H9 (cell line): ENCODE measurements at regions not wholly inside any gene's neighbourhood (a gene's known extent, or its start where the extent isn't known, plus 50 kb on each side); places are given as distances from the start of the nearest gene placed in this dataset.

Source experiments
- DNase-seq: peaks from one replicate; pipeline ENCODE4 v3.0.0-alpha.2; 2017
- H2AFZ ChIP-seq: one replicate; pipeline ENCODE4 v1.6.1; 2013; ENCODE audit warnings: mild to moderate bottlenecking, low read length, control low read depth, moderate library complexity
- H2AK5ac ChIP-seq: 2 replicates; pipeline ENCODE4 v1.6.1; 2013; ENCODE audit warnings: low read length, control low read depth, mixed read lengths; ENCODE audit not compliant: insufficient read length
- H2BK120ac ChIP-seq: one replicate; pipeline ENCODE4 v1.6.1; 2013; ENCODE audit warnings: low read depth, mild to moderate bottlenecking, low read length, control low read depth, inconsistent platforms; ENCODE audit not compliant: poor library complexity, severe bottlenecking
- H2BK12ac ChIP-seq: 2 replicates; pipeline ENCODE4 v1.6.1; 2013; ENCODE audit warnings: low read length, control low read depth, mixed read lengths, low read depth; ENCODE audit not compliant: insufficient read length
- H2BK15ac ChIP-seq: 2 replicates; pipeline ENCODE4 v1.6.1; 2013; ENCODE audit warnings: low read depth, low read length, control low read depth
- H2BK20ac ChIP-seq: one replicate; pipeline ENCODE4 v1.6.1; 2013; ENCODE audit warnings: low read depth, mild to moderate bottlenecking, low read length, control low read depth, inconsistent platforms; ENCODE audit not compliant: poor library complexity, severe bottlenecking
- H2BK5ac ChIP-seq: 2 replicates; pipeline ENCODE4 v1.6.1; 2013; ENCODE audit warnings: low read length, control low read depth, mixed read lengths; ENCODE audit not compliant: insufficient read length
- H3K14ac ChIP-seq: 2 replicates; pipeline ENCODE4 v1.6.1; 2013; ENCODE audit warnings: low read length, control low read depth; ENCODE audit not compliant: insufficient read depth
- H3K18ac ChIP-seq: 2 replicates; pipeline ENCODE4 v1.6.1; 2013; ENCODE audit warnings: low read depth, mild to moderate bottlenecking, mixed read lengths, low read length, control low read depth; ENCODE audit not compliant: insufficient read length
- H3K23ac ChIP-seq: 2 replicates; pipeline ENCODE4 v1.6.1; 2013; ENCODE audit warnings: low read length, control low read depth, mixed read lengths, low read depth; ENCODE audit not compliant: insufficient read length
- H3K23me2 ChIP-seq: 2 replicates; pipeline ENCODE4 v1.6.1; 2013; ENCODE audit warnings: low read depth, mild to moderate bottlenecking, mixed read lengths, low read length, control low read depth; ENCODE audit not compliant: insufficient read length, poor library complexity, severe bottlenecking
- H3K27ac ChIP-seq: 2 replicates; pipeline ENCODE4 v1.5.1; 2013; ENCODE audit warnings: low read length, control low read depth, mixed read lengths, low read depth; ENCODE audit not compliant: insufficient read length
- H3K27me3 ChIP-seq: 2 replicates; pipeline ENCODE4 v1.6.1; 2013; ENCODE audit warnings: low read length, control low read depth, inconsistent platforms; ENCODE audit not compliant: insufficient read depth
- H3K4ac ChIP-seq: 2 replicates; pipeline ENCODE4 v1.6.1; 2013; ENCODE audit warnings: low read depth, mild to moderate bottlenecking, control low read depth, inconsistent platforms, low read length, moderate library complexity
- H3K4me1 ChIP-seq: 2 replicates; pipeline ENCODE4 v1.6.1; 2013; ENCODE audit warnings: low read length, control low read depth, inconsistent platforms; ENCODE audit not compliant: insufficient read depth
- H3K4me2 ChIP-seq: 2 replicates; pipeline ENCODE4 v1.6.1; 2013; ENCODE audit warnings: low read length, control low read depth, mixed read lengths; ENCODE audit not compliant: insufficient read length, insufficient read depth
- H3K56ac ChIP-seq: 2 replicates; pipeline ENCODE4 v1.6.1; 2013; ENCODE audit warnings: low read depth, mild to moderate bottlenecking, mixed read lengths, low read length, control low read depth; ENCODE audit not compliant: insufficient read length
- H3K79me1 ChIP-seq: 2 replicates; pipeline ENCODE4 v1.6.1; 2013; ENCODE audit warnings: low read depth, mild to moderate bottlenecking, moderate library complexity, low read length, control low read depth, inconsistent platforms; ENCODE audit not compliant: insufficient read depth, poor library complexity, severe bottlenecking
- H3K79me2 ChIP-seq: 2 replicates; pipeline ENCODE4 v1.6.1; 2013; ENCODE audit warnings: low read length, control low read depth, inconsistent platforms; ENCODE audit not compliant: insufficient read depth
- H3K9ac ChIP-seq: 2 replicates; pipeline ENCODE4 v1.6.1; 2013; ENCODE audit warnings: low read length, control low read depth, mixed read lengths; ENCODE audit not compliant: insufficient read length; ENCODE audit errors: extremely low read depth
- H3K9me3 ChIP-seq: one replicate; pipeline ENCODE4 v1.6.1; 2013; ENCODE audit warnings: low read depth, low read length, inconsistent platforms; ENCODE audit not compliant: control insufficient read depth
- H3T11ph ChIP-seq: one replicate; pipeline ENCODE4 v1.6.1; 2013; ENCODE audit warnings: mild to moderate bottlenecking, low read length, control low read depth, inconsistent platforms
- H4K20me1 ChIP-seq: one replicate; pipeline ENCODE4 v1.6.1; 2013; ENCODE audit not compliant: control insufficient read depth, insufficient read length, insufficient read depth
- H4K5ac ChIP-seq: 2 replicates; pipeline ENCODE4 v1.6.1; 2013; ENCODE audit warnings: low read depth, mild to moderate bottlenecking, mixed read lengths, low read length, control low read depth; ENCODE audit not compliant: insufficient read length
- H4K8ac ChIP-seq: replicated peaks from 2 replicates; pipeline ENCODE4 v1.6.1; 2013; ENCODE audit warnings: low read length, control low read depth, mixed read lengths, low read depth; ENCODE audit not compliant: insufficient read length
- H4K91ac ChIP-seq: 2 replicates; pipeline ENCODE4 v1.6.1; 2013; ENCODE audit warnings: low read depth, mild to moderate bottlenecking, moderate library complexity, mixed read lengths, low read length, control low read depth; ENCODE audit not compliant: insufficient read length
- H3K27ac Mint-ChIP-seq, 3 experiments: 2 replicates in 2 of 3; 3 replicates in 1 of 3; pipeline ENCODE4 v1.8.0; 2020 to 2021; ENCODE audit warnings: mixed read lengths in 3 of 3, mild to moderate bottlenecking in 1 of 3, moderate library complexity in 1 of 3
- H3K27me3 Mint-ChIP-seq: 2 replicates; pipeline ENCODE4 v1.8.0; 2021; ENCODE audit warnings: low read depth, mild to moderate bottlenecking, moderate library complexity, mixed read lengths
- H3K36me3 Mint-ChIP-seq, 3 experiments: 2 replicates in 2 of 3; 3 replicates in 1 of 3; pipeline ENCODE4 v1.8.0; 2020 to 2021; ENCODE audit warnings: low read depth in 3 of 3, mixed read lengths in 3 of 3; ENCODE audit not compliant: insufficient read depth in 1 of 3
- H3K4me1 Mint-ChIP-seq, 2 experiments: 2 replicates each; pipeline ENCODE4 v1.8.0; 2020; ENCODE audit warnings: mixed read lengths in 2 of 2
- H3K4me3 Mint-ChIP-seq, 2 experiments: 2 replicates in 1 of 2; 3 replicates in 1 of 2; pipeline ENCODE4 v1.8.0; 2020 to 2021; ENCODE audit warnings: mild to moderate bottlenecking in 2 of 2, mixed read lengths in 2 of 2, moderate library complexity in 1 of 2
- H3K9me3 Mint-ChIP-seq, 2 experiments: 2 replicates in 1 of 2; 3 replicates in 1 of 2; pipeline ENCODE4 v1.8.0; 2020; ENCODE audit warnings: mild to moderate bottlenecking in 2 of 2, mixed read lengths in 2 of 2, moderate library complexity in 1 of 2
- CTCF ChIP-seq: fragments of 200-600 bp; sonication (generic); conservative IDR thresholded peaks from 3 replicates; pipeline ENCODE4 v1.8.0; 2021; ENCODE audit warnings: antibody characterized with exemption, mild to moderate bottlenecking
- WGBS: extraction: QIAGEN DNeasy Blood & Tissue Kit; methylation state at CpG from one replicate; pipeline ENCODE4 v1.1.7; 2013; ENCODE audit warnings: missing lambda C conversion rate, low lambda C conversion rate, mixed read lengths; ENCODE audit not compliant: insufficient read length; ENCODE audit errors: extremely low coverage; 5-methylcytosine and 5-hydroxymethylcytosine counted together

- no peak overlapping the region for H2BK20ac ChIP-seq
- H3K27me3 ChIP-seq: no peaks in the 10 kb centered on the region
- no peak overlapping the region for H3K4me2 ChIP-seq
- no peak overlapping the region for H3K9ac ChIP-seq
- Mint-ChIP-seq H3K36me3 (peaks cover 0 to 2% (median 0%) of the 10 kb centered on the region in 3 experiments; a peak in 2 of 7 replicates), H3K9me3 (no peaks in the 10 kb centered on the region), H3K27me3 (no peaks in the 10 kb centered on the region), H3K4me1 (peaks cover 23 to 47% of the 10 kb centered on the region in 2 experiments), H3K27ac (peak overlapping the region; percentile 5 to 58 (median 23); a peak in 6 of 7 replicates), H3K4me3 (no peak overlapping the region)
- no peak overlapping the region for H3K27ac ChIP-seq
- H3K4me1 ChIP-seq: peaks cover 6% of the 10 kb centered on the region; the same call in 1 of the 2 replicates
- no peak overlapping the region for H3T11ph ChIP-seq
- no peak overlapping the region for H4K8ac ChIP-seq
- no CpG with 5 or more reads among the region's 3 CpGs for WGBS
- no peak overlapping the region for H2BK5ac ChIP-seq
- no peak overlapping the region for H2AFZ ChIP-seq
- H4K20me1 ChIP-seq: no peaks in the 10 kb centered on the region
- no peaks in the 10 kb centered on the region for H3K79me1 ChIP-seq
- H2AK5ac ChIP-seq: no peak overlapping the region
- no peak overlapping the region for H3K18ac ChIP-seq
- no peak for TF ChIP-seq CTCF
- no peak overlapping the region for H3K56ac ChIP-seq
- no peak overlapping the region for H2BK12ac ChIP-seq
- no peaks in the 10 kb centered on the region for H3K23me2 ChIP-seq
- H4K5ac ChIP-seq: no peak overlapping the region
- H2BK120ac ChIP-seq: no peak overlapping the region
- H3K9me3 ChIP-seq: no peaks in the 10 kb centered on the region
- H3K14ac ChIP-seq: no peak overlapping the region
- H3K4ac ChIP-seq: no peak overlapping the region
- no peak overlapping the region for H4K91ac ChIP-seq
- no peak overlapping the region for H2BK15ac ChIP-seq
- H3K79me2 ChIP-seq: no peaks in the 10 kb centered on the region
- DNase-seq: no peak
- no peak overlapping the region for H3K23ac ChIP-seq
Measured at GRCh38 chr12:84696908-84697540, 215.6 kb downstream of the SLC6A15 start.
